ENCODE measurements at regions not wholly inside any gene's neighbourhood (a gene's known extent, or its start where the extent isn't known, plus 50 kb on each side); places are given as distances from the start of the nearest gene placed in this dataset.
A peak's percentile ranks its signal among the peaks of the same experiment; 100 is the strongest.

GRCh38 chr3:194249323-194250097 is 101.6 kb downstream of the CPN2 start:
- H3K9me3 Mint-ChIP-seq = no peaks in the 10 kb centered on the region
- Histone ChIP-seq H2AFZ (ENCODE audit: low read length) (no peak overlapping the region), H3K14ac (ENCODE audit: insufficient read depth, low read length) (no peak overlapping the region), H2BK120ac (ENCODE audit: low read depth, low read length, poor library complexity, severe bottlenecking) (no peak overlapping the region), H2AK5ac (ENCODE audit: insufficient read length, low read length) (no peak overlapping the region), H3K4me1 (ENCODE audit: insufficient read depth, low read length) (peaks cover 3% of the 10 kb centered on the region), H3K4ac (ENCODE audit: low read depth, low read length) (no peak overlapping the region), H4K8ac (replicated peaks; ENCODE audit: insufficient read length, low read depth, low read length) (no peak overlapping the region), H3K9ac (ENCODE audit: extremely low read depth, insufficient read length, low read length) (no peak overlapping the region), H2BK20ac (ENCODE audit: low read depth, low read length, poor library complexity, severe bottlenecking) (no peak overlapping the region), H2BK12ac (ENCODE audit: insufficient read length, low read depth, low read length) (no peak overlapping the region), H3T11ph (ENCODE audit: low read length) (no peak overlapping the region), H4K5ac (ENCODE audit: insufficient read length, low read depth, low read length) (no peak overlapping the region), H3K23me2 (ENCODE audit: insufficient read length, low read depth, low read length, poor library complexity, severe bottlenecking) (no peaks in the 10 kb centered on the region), H3K18ac (ENCODE audit: insufficient read length, low read depth, low read length) (no peak overlapping the region), H3K27ac (ENCODE audit: insufficient read length, low read depth, low read length) (no peak overlapping the region), H2BK15ac (ENCODE audit: low read depth, low read length) (no peak overlapping the region), H4K91ac (ENCODE audit: insufficient read length, low read depth, low read length) (no peak overlapping the region), H4K20me1 (ENCODE audit: control insufficient read depth, insufficient read depth, insufficient read length) (no peaks in the 10 kb centered on the region), H3K27me3 (ENCODE audit: insufficient read depth, low read length) (no peaks in the 10 kb centered on the region), H3K9me3 (ENCODE audit: control insufficient read depth, low read depth, low read length) (no peaks in the 10 kb centered on the region), H2BK5ac (ENCODE audit: insufficient read length, low read length) (no peak overlapping the region), H3K79me1 (ENCODE audit: insufficient read depth, low read depth, low read length, poor library complexity, severe bottlenecking) (no peaks in the 10 kb centered on the region), H3K23ac (ENCODE audit: insufficient read length, low read depth, low read length) (no peak overlapping the region), H3K79me2 (ENCODE audit: insufficient read depth, low read length) (no peaks in the 10 kb centered on the region), H3K56ac (ENCODE audit: insufficient read length, low read depth, low read length) (no peak overlapping the region), H3K4me2 (ENCODE audit: insufficient read depth, insufficient read length, low read length) (no peak overlapping the region)
- no peak for DNase-seq
- no CpG with 5 or more reads among the region's 13 CpGs for WGBS (ENCODE audit: extremely low coverage, insufficient read length, low lambda C conversion rate)
- no peak for TF ChIP-seq CTCF (conservative IDR thresholded peaks at IDR 0.05)
- 0 out of 7 replicates have a peak overlapping the region, but pooled peaks of 1 of the 3 experiments have one; percentile 49 for H3K27ac Mint-ChIP-seq
- no peak overlapping the region for H3K4me3 Mint-ChIP-seq
- H3K27me3 Mint-ChIP-seq (ENCODE audit: low read depth) = peaks cover 9% of the 10 kb centered on the region
- H3K4me1 Mint-ChIP-seq = peaks cover 18% of the 10 kb centered on the region in 2 experiments
- no peaks in the 10 kb centered on the region for H3K36me3 Mint-ChIP-seq (ENCODE audit: insufficient read depth in 1 of 3, low read depth in 3 of 3)

Data from H9 (cell line).